HFFc6 (cell line): ENCODE measurements at regions not wholly inside any gene's neighbourhood (a gene's known extent, or its start where the extent isn't known, plus 50 kb on each side); places are given as distances from the start of the nearest gene placed in this dataset.
A peak's percentile ranks its signal among the peaks of the same experiment; 100 is the strongest.

Experiments
- DNase-seq: peaks from one replicate; pipeline ENCODE4 v3.0.0-alpha.2; 2018
- H3K27ac Mint-ChIP-seq: 2 replicates; pipeline ENCODE4 v1.8.0; 2020; ENCODE audit warnings: mild to moderate bottlenecking, mixed read lengths
- H3K27me3 Mint-ChIP-seq: 2 replicates; pipeline ENCODE4 v1.8.0; 2021; ENCODE audit warnings: mild to moderate bottlenecking, moderate library complexity, mixed read lengths; ENCODE audit not compliant: insufficient read depth
- H3K36me3 Mint-ChIP-seq: 2 replicates; pipeline ENCODE4 v1.8.0; 2021; ENCODE audit warnings: low read depth, mixed read lengths
- H3K4me1 Mint-ChIP-seq: 2 replicates; pipeline ENCODE4 v1.8.0; 2020; ENCODE audit warnings: low read depth, mixed read lengths
- H3K4me3 Mint-ChIP-seq: 2 replicates; pipeline ENCODE4 v1.8.0; 2020; ENCODE audit warnings: mild to moderate bottlenecking, moderate library complexity, mixed read lengths
- H3K9me3 Mint-ChIP-seq: 2 replicates; pipeline ENCODE4 v1.8.0; 2020; ENCODE audit warnings: mild to moderate bottlenecking, mixed read lengths
- TF ChIP-seq, protein P1 (sequence below): fragments of 200-600 bp; sonication (generic); IDR thresholded peaks from 2 replicates; pipeline ENCODE4 v1.5.0; 2021; ENCODE audit warnings: antibody characterized with exemption, mild to moderate bottlenecking

DNA sequence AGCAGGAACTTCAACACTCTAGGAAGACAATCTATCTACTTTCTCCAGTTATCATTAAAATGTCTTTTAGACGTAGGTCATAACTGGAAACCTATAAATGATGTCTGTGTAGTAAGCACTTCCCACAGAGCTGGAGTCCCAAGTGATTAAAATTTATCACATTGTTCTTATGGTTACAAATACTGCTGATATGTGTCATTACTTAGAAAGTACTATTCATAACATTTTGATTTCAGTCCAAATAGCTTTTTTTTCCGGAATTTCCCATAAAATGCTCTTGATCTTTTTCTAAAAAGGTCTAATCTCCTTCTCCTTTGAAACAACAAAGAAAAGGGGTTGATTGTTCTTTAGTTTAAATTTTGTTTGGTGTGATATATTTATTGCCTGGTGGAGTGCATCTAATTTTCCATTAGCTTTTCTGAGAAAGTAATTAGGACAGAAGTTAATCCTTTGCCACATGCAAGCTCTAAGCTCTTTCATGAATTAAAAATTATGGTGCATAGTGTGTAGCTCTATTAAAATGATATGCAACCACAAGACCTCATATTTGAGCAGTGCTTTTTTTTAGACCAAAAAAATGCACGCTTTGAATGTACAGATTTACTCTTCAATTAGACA, 132.7 kb upstream of the TCF21 start:
- TF ChIP-seq, protein P1, sequence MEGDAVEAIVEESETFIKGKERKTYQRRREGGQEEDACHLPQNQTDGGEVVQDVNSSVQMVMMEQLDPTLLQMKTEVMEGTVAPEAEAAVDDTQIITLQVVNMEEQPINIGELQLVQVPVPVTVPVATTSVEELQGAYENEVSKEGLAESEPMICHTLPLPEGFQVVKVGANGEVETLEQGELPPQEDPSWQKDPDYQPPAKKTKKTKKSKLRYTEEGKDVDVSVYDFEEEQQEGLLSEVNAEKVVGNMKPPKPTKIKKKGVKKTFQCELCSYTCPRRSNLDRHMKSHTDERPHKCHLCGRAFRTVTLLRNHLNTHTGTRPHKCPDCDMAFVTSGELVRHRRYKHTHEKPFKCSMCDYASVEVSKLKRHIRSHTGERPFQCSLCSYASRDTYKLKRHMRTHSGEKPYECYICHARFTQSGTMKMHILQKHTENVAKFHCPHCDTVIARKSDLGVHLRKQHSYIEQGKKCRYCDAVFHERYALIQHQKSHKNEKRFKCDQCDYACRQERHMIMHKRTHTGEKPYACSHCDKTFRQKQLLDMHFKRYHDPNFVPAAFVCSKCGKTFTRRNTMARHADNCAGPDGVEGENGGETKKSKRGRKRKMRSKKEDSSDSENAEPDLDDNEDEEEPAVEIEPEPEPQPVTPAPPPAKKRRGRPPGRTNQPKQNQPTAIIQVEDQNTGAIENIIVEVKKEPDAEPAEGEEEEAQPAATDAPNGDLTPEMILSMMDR: no peak
- no peak overlapping the region for H3K4me3 Mint-ChIP-seq
- DNase-seq: peak; percentile 47
- no peaks in the 10 kb centered on the region for H3K36me3 Mint-ChIP-seq
- peak overlapping the region; percentile 42 for H3K27ac Mint-ChIP-seq
- peaks cover 57% of the 10 kb centered on the region for H3K4me1 Mint-ChIP-seq
- H3K9me3 Mint-ChIP-seq: no peaks in the 10 kb centered on the region
- H3K27me3 Mint-ChIP-seq: no peaks in the 10 kb centered on the region

DNA sequence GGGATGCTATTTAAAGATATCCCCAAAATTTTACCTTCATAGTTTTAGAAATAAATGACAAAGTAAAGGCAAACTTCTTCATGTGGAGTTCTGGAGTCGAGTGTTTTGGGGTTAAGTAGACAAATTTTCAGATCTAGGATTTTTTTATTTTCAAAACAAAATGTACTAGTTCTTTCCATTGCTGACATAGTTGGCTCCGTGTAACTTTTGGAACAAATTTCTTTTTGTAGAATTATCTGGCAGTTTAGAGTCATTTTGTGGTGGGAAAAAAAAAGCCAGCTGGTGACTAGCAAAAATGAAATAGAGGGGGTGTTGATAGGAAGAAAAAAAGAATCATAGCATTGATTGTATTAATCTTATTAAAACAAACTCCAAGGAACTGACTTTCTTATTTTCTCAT, 131.6 kb upstream of the TCF21 start:
- Mint-ChIP-seq H3K27ac (no peak overlapping the region), H3K4me3 (no peak overlapping the region), H3K27me3 (no peaks in the 10 kb centered on the region), H3K36me3 (no peaks in the 10 kb centered on the region), H3K9me3 (no peaks in the 10 kb centered on the region), H3K4me1 (peaks cover 69% of the 10 kb centered on the region)
- TF ChIP-seq, protein P1: no peak
- no peak for DNase-seq

DNA sequence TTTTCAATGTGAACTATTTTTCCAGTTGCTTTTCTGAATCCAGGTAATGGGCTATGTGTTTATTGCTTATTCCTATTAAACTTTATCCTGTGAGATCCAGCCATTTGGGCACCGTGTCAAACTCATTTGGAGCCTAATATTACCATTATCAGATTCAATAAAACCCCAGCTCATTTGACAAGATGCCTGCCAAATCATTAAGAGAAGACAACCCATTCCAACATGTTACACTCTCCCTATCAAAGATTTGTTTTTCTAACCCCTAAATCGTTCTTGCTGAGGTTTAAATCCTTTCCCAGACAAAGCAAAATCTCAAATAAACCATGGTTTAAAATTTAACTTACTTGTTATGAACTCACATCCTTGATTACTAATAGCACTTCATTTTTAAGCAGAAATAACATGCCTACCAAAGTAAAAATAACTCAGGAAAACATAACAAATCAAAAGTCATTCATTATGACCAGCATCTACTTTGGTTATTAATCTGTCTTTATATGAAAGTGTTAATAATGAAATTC, 130.0 kb upstream of the TCF21 start:
- Mint-ChIP-seq H3K4me1 (peaks cover 83% of the 10 kb centered on the region), H3K4me3 (no peak overlapping the region)
- DNase-seq: no peak

DNA sequence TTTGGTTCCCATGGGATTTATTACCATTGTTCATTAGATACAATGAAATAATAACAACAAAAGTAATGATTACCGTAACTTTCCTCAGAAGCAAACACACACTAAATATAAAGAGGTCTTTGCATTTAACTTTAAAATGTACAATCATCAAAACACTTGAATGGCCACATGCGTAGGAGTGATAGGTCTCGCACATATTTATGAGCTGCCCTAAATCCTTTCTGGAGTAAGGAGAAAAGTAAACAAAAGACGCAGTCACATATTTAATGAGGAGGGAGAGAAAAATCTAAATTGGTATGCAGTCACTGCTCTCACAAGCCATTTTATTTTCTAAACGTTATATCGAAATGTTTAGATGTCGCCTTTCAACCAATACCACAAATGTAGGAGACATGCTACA, 129.4 kb upstream of the TCF21 start:
- Mint-ChIP-seq H3K9me3 (no peaks in the 10 kb centered on the region), H3K36me3 (no peaks in the 10 kb centered on the region), H3K27ac (no peak overlapping the region), H3K4me1 (peaks cover 90% of the 10 kb centered on the region), H3K4me3 (no peak overlapping the region), H3K27me3 (no peaks in the 10 kb centered on the region)
- no peak for DNase-seq
- TF ChIP-seq, protein P1: no peak

More for the DNA sequence above, 130.0 kb upstream of the TCF21 start:
- Mint-ChIP-seq H3K9me3 (no peaks in the 10 kb centered on the region), H3K27me3 (no peaks in the 10 kb centered on the region), H3K27ac (no peak overlapping the region), H3K36me3 (no peaks in the 10 kb centered on the region)
- TF ChIP-seq, protein P1: no peak

GRCh38 chr6:133761706-133762105, 127.2 kb upstream of the TCF21 start:
- Mint-ChIP-seq H3K27me3 (no peaks in the 10 kb centered on the region), H3K9me3 (no peaks in the 10 kb centered on the region), H3K4me3 (peak overlapping the region; percentile 70), H3K36me3 (no peaks in the 10 kb centered on the region), H3K4me1 (peaks cover 86% of the 10 kb centered on the region), H3K27ac (peak overlapping the region; percentile 77)
- peak; percentile 58 for DNase-seq
- TF ChIP-seq, protein P1: no peak
